K562 (cell line): ENCODE measurements at regions not wholly inside any gene's neighbourhood (a gene's known extent, or its start where the extent isn't known, plus 50 kb on each side); places are given as distances from the start of the nearest gene placed in this dataset.

Experiments
- ATAC-seq: fragments of 200-7000 bp; cut with Tn5 transposase; 3 replicates; pipeline ENCODE4 v1.9.1; 2020; ENCODE audit warnings: moderate library complexity
- BruUV-seq: library from RNA; stranded (reverse); fragments of 400-500 nt; replicated peaks from 2 replicates; lab custom pipeline; 2021; lab: Mats Ljungman, UMichigan
- CTCF ChIA-PET: fragments of 300-600 bp; formaldehyde crosslinking; extraction: SDS; loops from one replicate; lab custom pipeline; 2021; ENCODE audit warnings: low intra/inter-chr PET ratio; lab: Yijun Ruan, JAX
- POLR2A ChIA-PET: fragments of 300-600, 350-650 bp; sonication (Branson Sonifier 250); formaldehyde crosslinking; extraction: SDS; loops from one replicate; lab custom pipeline; 2021; ENCODE audit warnings: antibody characterized with exemption, inconsistent platforms; lab: Yijun Ruan, JAX
- DNase-seq, 4 experiments: peaks; one replicate each; pipeline versions ENCODE4 v3.0.0 to v3.0.0-alpha.2; 2011 to 2018; ENCODE audit warnings: low spot score in 3 of 4, mixed read lengths in 3 of 4; ENCODE audit errors: extremely low read depth in 1 of 4
- FAIRE-seq: peaks from 2 replicates; lab custom pipeline; 2011; peaks lifted over from hg19 to GRCh38; lab: Jason Lieb, UNC
- H2AFZ ChIP-seq: 2 replicates; pipeline ENCODE4 v1.6.0; 2011; ENCODE audit warnings: low read depth, low read length, control low read depth, inconsistent platforms
- H3K27ac ChIP-seq: fragments of 200-600 bp; 3 replicates; pipeline ENCODE4 v1.8.0; 2011; ENCODE audit warnings: low read depth, mild to moderate bottlenecking, control low read depth, inconsistent platforms, low read length, moderate library complexity, mixed read lengths; ENCODE audit errors: extremely low read depth
- H3K27me3 ChIP-seq, 2 experiments: fragments of 300-600 bp in 1 of 2; 2 replicates in 1 of 2; 3 replicates in 1 of 2; pipeline versions ENCODE4 v1.6.0 to v1.8.0; 2011; ENCODE audit warnings: inconsistent platforms in 2 of 2, low read length in 2 of 2, mild to moderate bottlenecking in 1 of 2, mixed read lengths in 1 of 2, moderate library complexity in 1 of 2; ENCODE audit not compliant: control insufficient read depth in 2 of 2, insufficient read depth in 2 of 2
- H3K36me3 ChIP-seq: fragments of 300-600 bp; 3 replicates; pipeline ENCODE4 v1.8.0; 2011; ENCODE audit warnings: mild to moderate bottlenecking, low read length, inconsistent platforms; ENCODE audit not compliant: control insufficient read depth, insufficient read depth
- H3K4me1 ChIP-seq, 2 experiments: fragments of 200-600 bp in 1 of 2; replicated peaks in 1 of 2; 2 replicates in 1 of 2; 3 replicates in 1 of 2; pipeline versions ENCODE4 v1.5.1 to v1.8.0; 2011; ENCODE audit warnings: inconsistent platforms in 2 of 2, low read length in 2 of 2, mild to moderate bottlenecking in 1 of 2, mixed read lengths in 1 of 2, moderate library complexity in 1 of 2; ENCODE audit not compliant: control insufficient read depth in 2 of 2, insufficient read depth in 2 of 2
- H3K4me2 ChIP-seq: 2 replicates; pipeline ENCODE4 v1.6.1; 2011; ENCODE audit warnings: low read length, control low read depth, inconsistent platforms, mixed read lengths; ENCODE audit not compliant: insufficient read depth
- H3K4me3 ChIP-seq: fragments of 200-600 bp; sonication (generic), shearing (Covaris generic); 2 replicates; pipeline ENCODE4 v1.5.1; 2016; ENCODE audit warnings: control low read depth, inconsistent platforms
- H3K79me2 ChIP-seq: fragments of 200-600 bp; 3 replicates; pipeline ENCODE4 v1.8.0; 2011; ENCODE audit warnings: low read length, inconsistent platforms; ENCODE audit not compliant: control insufficient read depth, insufficient read depth
- H3K9ac ChIP-seq, 2 experiments: 2 replicates each; pipeline versions ENCODE4 v1.6.0 to v1.6.1; 2011; ENCODE audit warnings: low read depth in 2 of 2, low read length in 2 of 2, control low read depth in 1 of 2, inconsistent platforms in 1 of 2, mild to moderate bottlenecking in 1 of 2, mixed read lengths in 1 of 2; ENCODE audit not compliant: insufficient read depth in 1 of 2
- H3K9me1 ChIP-seq: one replicate; pipeline ENCODE4 v1.6.0; 2011; ENCODE audit warnings: inconsistent platforms, mild to moderate bottlenecking, low read length, moderate library complexity; ENCODE audit not compliant: control insufficient read depth, insufficient read depth
- H3K9me3 ChIP-seq: replicated peaks from 2 replicates; pipeline ENCODE4 v1.5.1; 2011; ENCODE audit warnings: low read depth, low read length, inconsistent platforms; ENCODE audit not compliant: control insufficient read depth, insufficient read depth
- H4K20me1 ChIP-seq: replicated peaks from 2 replicates; pipeline ENCODE4 v1.6.1; 2011; ENCODE audit warnings: low read length, inconsistent platforms, mixed read lengths; ENCODE audit not compliant: control insufficient read depth, insufficient read depth
- BCL6 ChIP-seq: fragments of 250-450 bp; sonication (Bioruptor Pico); IDR thresholded peaks from 2 replicates; pipeline ENCODE4 v1.4.0; 2020
- CXXC5 ChIP-seq: fragments of 250-450 bp; sonication (Bioruptor Pico); IDR thresholded peaks from 2 replicates; pipeline ENCODE4 v1.8.0; 2022; ENCODE audit warnings: inconsistent platforms, mild to moderate bottlenecking, moderate library complexity
- GATAD2A ChIP-seq: fragments of 450-650 bp; IDR thresholded peaks from 2 replicates; pipeline ENCODE4 v1.6.1; 2017
- HLTF ChIP-seq: fragments of 450-650 bp; IDR thresholded peaks from 2 replicates; pipeline ENCODE4 v1.6.1; 2016
- NCOR1 ChIP-seq: fragments of 450-650 bp; IDR thresholded peaks from 2 replicates; pipeline ENCODE4 v1.6.1; 2016; ENCODE audit warnings: mild to moderate bottlenecking, moderate library complexity
- RB1 ChIP-seq: fragments of 450-650 bp; IDR thresholded peaks from 2 replicates; pipeline ENCODE4 v1.6.1; 2017; ENCODE audit warnings: low read depth, mild to moderate bottlenecking
- REST ChIP-seq, 2 experiments: fragments of 450-650 bp; formaldehyde crosslinking in 1 of 2; IDR thresholded peaks; 2 replicates each; pipeline versions ENCODE4 v1.4.0 to v1.6.1; 2014 to 2020; ENCODE audit warnings: mild to moderate bottlenecking in 2 of 2, borderline replicate concordance in 1 of 2, low read depth in 1 of 2
- RFX5 ChIP-seq: IDR thresholded peaks from 2 replicates; pipeline ENCODE4 v1.6.1; 2011; ENCODE audit warnings: low read depth, mild to moderate bottlenecking, improper control_type of control experiment, low read length
- SIN3A ChIP-seq, 2 experiments: fragments of 150-350 bp in 1 of 2; IDR thresholded peaks; 2 replicates each; pipeline ENCODE4 v1.6.1; 2011 to 2016; ENCODE audit warnings: borderline replicate concordance in 2 of 2, low read depth in 2 of 2, low read length in 2 of 2, mild to moderate bottlenecking in 2 of 2, moderate library complexity in 2 of 2; ENCODE audit not compliant: control insufficient read depth in 1 of 2
- STAG1 ChIP-seq: sonication (generic); formaldehyde crosslinking; IDR thresholded peaks from 2 replicates; pipeline ENCODE4 v1.5.0; 2020; ENCODE audit warnings: missing genetic modification reagents, borderline replicate concordance
- U2AF2 ChIP-seq: fragments of 200-400 bp; formaldehyde crosslinking; optimal IDR thresholded peaks from 2 replicates; pipeline ENCODE3; 2017; ENCODE audit warnings: low read depth, mild to moderate bottlenecking, low read length
- ZHX1 ChIP-seq: fragments of 150-350 bp; conservative IDR thresholded peaks from 2 replicates; pipeline ENCODE4 v1.6.1; 2014; ENCODE audit warnings: low read length
- ZNF253 ChIP-seq: fragments of 250-450 bp; sonication (Bioruptor Pico); conservative IDR thresholded peaks from 2 replicates; pipeline ENCODE4 v1.6.1; 2021; ENCODE audit warnings: mild to moderate bottlenecking
- ZNF445 ChIP-seq: fragments of 250-450 bp; sonication (Bioruptor Pico); IDR thresholded peaks from 2 replicates; pipeline ENCODE4 v1.4.0; 2020; ENCODE audit warnings: low read depth, mild to moderate bottlenecking, moderate library complexity
- WGBS: fragments of 100-300 bp; shearing (Covaris generic); methylation state at CpG from one replicate; pipeline ENCODE4 v1.1.6; 2016; ENCODE audit warnings: low coverage, mixed read lengths; ENCODE audit not compliant: insufficient coverage; ENCODE audit errors: missing lambda C conversion rate; 5-methylcytosine and 5-hydroxymethylcytosine counted together
- in situ Hi-C: fragments of 300-500 bp; cut with MboI; formaldehyde crosslinking; loops from 4 replicates; pipeline ENCODE4 v1.15.0; 2018; ENCODE audit warnings: inconsistent platforms, mixed read lengths
- intact Hi-C: fragments of 100-400 bp; cut with micrococcal nuclease; formaldehyde crosslinking; loops from 2 replicates; pipeline ENCODE4 v1.14.2; 2022

GRCh38 chr16:51289336-51289735 is 138.3 kb upstream of the SALL1 start:
- Histone ChIP-seq H2AFZ (no peak overlapping the region), H3K27ac (no peak overlapping the region), H3K9me1 (no peaks in the 10 kb centered on the region), H3K9me3 (no peaks in the 10 kb centered on the region), H3K27me3 (no peaks in the 10 kb centered on the region), H3K4me1 (no peaks in the 10 kb centered on the region), H3K4me3 (no peak overlapping the region), H3K36me3 (no peaks in the 10 kb centered on the region), H3K4me2 (no peak overlapping the region), H3K79me2 (no peaks in the 10 kb centered on the region), H3K9ac (no peak overlapping the region), H4K20me1 (no peaks in the 10 kb centered on the region)
- CTCF ChIA-PET = no interaction called here
- in situ Hi-C loops = no loop called here
- no TSS peak for BruUV-seq
- intact Hi-C loops = no loop called here
- POLR2A ChIA-PET = no interaction called here
- no peak for FAIRE-seq
- 0% methylated on average over 3 of the region's 3 CpGs for WGBS
- no peak for TF ChIP-seq NCOR1
- no peak for TF ChIP-seq RFX5
- no peak for TF ChIP-seq BCL6
- no peak for TF ChIP-seq RB1
- no peak for TF ChIP-seq ZNF445 (CRISPR knock-in tag)
- no peak for TF ChIP-seq U2AF2
- no peak for TF ChIP-seq ZHX1
- TF ChIP-seq REST (IDR thresholded peaks at IDR 0.05; ENCODE audit: borderline replicate concordance) = no peak
- no peak for TF ChIP-seq REST (CRISPR knock-in tag; IDR thresholded peaks at IDR 0.05; ENCODE audit: low read depth)
- TF ChIP-seq SIN3A (IDR thresholded peaks at IDR 0.05; ENCODE audit: borderline replicate concordance in 2 of 2, control insufficient read depth in 1 of 2, low read depth in 2 of 2, low read length in 2 of 2) = no peak
- no peak for TF ChIP-seq STAG1 (CRISPR knock-in tag)
- TF ChIP-seq GATAD2A = no peak
- no peak for TF ChIP-seq HLTF
- TF ChIP-seq ZNF253 (CRISPR knock-in tag) = no peak
- TF ChIP-seq CXXC5 (CRISPR knock-in tag) = no peak
- DNase-seq = no peak
- no peak for ATAC-seq
